H1 (cell line): ENCODE measurements at regions not wholly inside any gene's neighbourhood (a gene's known extent, or its start where the extent isn't known, plus 50 kb on each side); places are given as distances from the start of the nearest gene placed in this dataset.

ENCODE experiments used
- BCL11A ChIP-seq, 2 experiments: IDR thresholded peaks; one replicate each; pipeline ENCODE4 v1.6.1; 2011; ENCODE audit warnings: low read depth in 2 of 2, low read length in 2 of 2, mild to moderate bottlenecking in 2 of 2
- CTCF ChIP-seq, 3 experiments: IDR thresholded peaks; 1 replicate in 2 of 3; 2 replicates in 1 of 3; pipeline versions ENCODE4 v1.5.1 to v1.6.1; 2011; ENCODE audit warnings: low read length in 3 of 3, mild to moderate bottlenecking in 3 of 3, inconsistent platforms in 2 of 3, low read depth in 1 of 3, moderate library complexity in 1 of 3; ENCODE audit not compliant: insufficient read depth in 1 of 3; ENCODE audit errors: control extremely low read depth in 1 of 3
- EGR1 ChIP-seq: IDR thresholded peaks from 2 replicates; pipeline ENCODE4 v1.6.1; 2011; ENCODE audit warnings: low read depth, low read length, borderline replicate concordance
- EZH2 ChIP-seq: fragments of 200-600 bp; sonication (generic); IDR thresholded peaks from 2 replicates; pipeline ENCODE4 v1.7.1; 2012; ENCODE audit warnings: low read depth, mild to moderate bottlenecking, moderate library complexity, low read length, inconsistent platforms; ENCODE audit not compliant: severe bottlenecking
- FOSL1 ChIP-seq: IDR thresholded peaks from 2 replicates; pipeline ENCODE4 v1.6.1; 2011; ENCODE audit warnings: mild to moderate bottlenecking, low read depth, low read length, moderate library complexity; ENCODE audit not compliant: insufficient read depth
- JUND ChIP-seq: IDR thresholded peaks from 2 replicates; pipeline ENCODE4 v1.6.1; 2011; ENCODE audit warnings: mild to moderate bottlenecking, improper control_type of control experiment, low read length
- NANOG ChIP-seq: IDR thresholded peaks from 2 replicates; pipeline ENCODE4 v1.6.1; 2011; ENCODE audit warnings: low read length, low read depth, mild to moderate bottlenecking, inconsistent platforms; ENCODE audit not compliant: insufficient read depth, poor library complexity, severe bottlenecking
- PHF8 ChIP-seq: fragments of 200-600 bp; sonication (generic); conservative IDR thresholded peaks from 2 replicates; pipeline ENCODE4 v1.7.1; 2012; ENCODE audit warnings: low read depth, mild to moderate bottlenecking, inconsistent platforms, low read length, moderate library complexity
- POLR2A ChIP-seq, 2 experiments: IDR thresholded peaks; 1 replicate in 1 of 2; 2 replicates in 1 of 2; pipeline ENCODE4 v1.6.1; 2011; ENCODE audit warnings: low read depth in 2 of 2, low read length in 2 of 2, mild to moderate bottlenecking in 2 of 2; ENCODE audit errors: control extremely low read depth in 1 of 2
- RNF2 ChIP-seq: fragments of 200-900, 300-1000 bp; sonication (generic); IDR thresholded peaks from 2 replicates; pipeline ENCODE4 v1.7.1; 2016; ENCODE audit warnings: borderline replicate concordance, low read depth, mild to moderate bottlenecking, antibody characterized with exemption, low read length; ENCODE audit not compliant: poor library complexity, severe bottlenecking; ENCODE audit errors: missing control alignments
- TAF1 ChIP-seq: IDR thresholded peaks from 2 replicates; pipeline ENCODE4 v1.6.1; 2011; ENCODE audit warnings: mild to moderate bottlenecking, low read depth, low read length
- TBP ChIP-seq: IDR thresholded peaks from 2 replicates; pipeline ENCODE4 v1.6.1; 2011; ENCODE audit warnings: low read depth, low read length, improper control_type of control experiment
- YY1 ChIP-seq: IDR thresholded peaks from 2 replicates; pipeline ENCODE4 v1.6.1; 2011; ENCODE audit warnings: low read depth, mild to moderate bottlenecking, low read length

- TF ChIP-seq PHF8 (no peak), POLR2A (IDR thresholded peaks at IDR 0.05; ENCODE audit: control extremely low read depth in 1 of 2, low read depth in 2 of 2, low read length in 2 of 2) (no peak), CTCF (IDR thresholded peaks at IDR 0.05; ENCODE audit: control extremely low read depth in 1 of 3, insufficient read depth in 1 of 3, low read depth in 1 of 3, low read length in 3 of 3) (no peak), TBP (no peak), EGR1 (no peak), NANOG (no peak), YY1 (no peak), FOSL1 (no peak), TAF1 (no peak), EZH2 (no peak), BCL11A (IDR thresholded peaks at IDR 0.05; ENCODE audit: low read depth in 2 of 2, low read length in 2 of 2) (no peak), JUND (no peak), RNF2 (no peak)
Measured at GRCh38 chr11:23851216-23851615, 645.6 kb upstream of the LUZP2 start.
